Skeletal muscle satellite cell (primary cell): ENCODE measurements at regions not wholly inside any gene's neighbourhood (a gene's known extent, or its start where the extent isn't known, plus 50 kb on each side); places are given as distances from the start of the nearest gene placed in this dataset.
"Not testable (repeated sequence)": the region's sequence is repeated elsewhere in the genome, so short reads cannot be mapped to it uniquely, and the experiment has no call there.

Source experiments
- H3K27me3 ChIP-seq: 2 replicates; pipeline ENCODE4 v1.7.0; 2013; ENCODE audit warnings: low read length; ENCODE audit not compliant: control insufficient read depth, insufficient read depth
- H3K36me3 ChIP-seq: 2 replicates; pipeline ENCODE4 v1.7.0; 2013; ENCODE audit warnings: mild to moderate bottlenecking, control low read depth, low read length; ENCODE audit not compliant: insufficient read depth
- H3K4me1 ChIP-seq: 2 replicates; pipeline ENCODE4 v1.7.0; 2013; ENCODE audit warnings: low read length; ENCODE audit not compliant: control insufficient read depth, insufficient read depth
- H3K4me2 ChIP-seq: 2 replicates; pipeline ENCODE4 v1.7.0; 2013; ENCODE audit warnings: mild to moderate bottlenecking, low read length
- H3K4me3 ChIP-seq: 2 replicates; pipeline ENCODE4 v1.7.0; 2013; ENCODE audit warnings: low read length
- H3K9ac ChIP-seq: 2 replicates; pipeline ENCODE4 v1.7.0; 2013; ENCODE audit warnings: mild to moderate bottlenecking, low read depth, low read length, moderate library complexity
- H3K9me3 ChIP-seq: replicated peaks from 2 replicates; pipeline ENCODE4 v1.7.0; 2013; ENCODE audit warnings: mild to moderate bottlenecking, control low read depth, low read length

DNA sequence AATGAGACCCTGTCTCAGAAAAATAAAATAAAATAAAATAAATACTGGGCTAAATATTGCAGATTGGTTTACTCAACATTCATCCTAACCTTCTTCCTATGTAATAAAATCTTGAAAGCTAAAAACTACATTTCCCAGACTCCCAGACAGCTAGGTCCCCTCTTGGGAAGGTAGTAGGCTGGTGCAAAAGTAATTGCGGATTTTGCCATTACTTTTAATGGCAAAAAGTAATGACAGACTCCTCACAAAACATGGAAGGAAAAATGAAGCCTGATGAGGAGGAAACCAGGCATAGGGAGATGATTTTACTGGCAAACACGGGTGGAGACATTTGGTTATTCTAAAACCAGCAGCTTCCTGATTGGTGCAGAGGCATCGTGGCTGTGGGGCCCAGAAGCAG, 70.6 kb upstream of the E2F3 start:
- Histone ChIP-seq H3K4me3 (no peak overlapping the region), H3K4me2 (no peak overlapping the region), H3K4me1 (no peaks in the 10 kb centered on the region), H3K27me3 (peaks cover 5% of the 10 kb centered on the region), H3K36me3 (no peaks in the 10 kb centered on the region), H3K9me3 (no peaks in the 10 kb centered on the region), H3K9ac (no peak overlapping the region)

DNA sequence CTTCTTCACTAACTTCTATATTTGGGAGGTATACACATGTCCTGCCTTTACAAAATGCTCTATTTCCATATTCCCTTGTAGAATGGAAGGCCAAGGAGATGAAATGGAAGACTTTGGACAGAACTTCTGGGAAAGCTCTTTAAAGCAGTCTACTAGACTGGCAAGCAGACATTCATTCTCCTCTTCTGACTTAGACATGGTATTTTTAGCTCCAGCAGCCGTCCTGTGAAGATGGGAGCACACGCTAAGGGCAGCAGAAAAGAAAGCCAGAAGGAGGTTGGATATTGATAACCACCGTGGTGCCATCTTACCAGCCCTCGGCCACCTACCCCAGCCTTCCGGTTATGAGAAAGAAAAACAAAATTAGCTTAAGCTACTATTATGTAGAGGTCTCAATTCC, 70.1 kb upstream of the E2F3 start:
- no peaks in the 10 kb centered on the region for H3K4me1 ChIP-seq
- no peak overlapping the region for H3K4me2 ChIP-seq
- H3K9me3 ChIP-seq = no peaks in the 10 kb centered on the region
- H3K36me3 ChIP-seq = no peaks in the 10 kb centered on the region
- peaks cover 5% of the 10 kb centered on the region for H3K27me3 ChIP-seq
- no peak overlapping the region for H3K4me3 ChIP-seq
- H3K9ac ChIP-seq = no peak overlapping the region

GRCh38 chr6:20332441-20333006, 69.2 kb upstream of the E2F3 start:
- no peaks in the 10 kb centered on the region for H3K4me1 ChIP-seq
- no peaks in the 10 kb centered on the region for H3K36me3 ChIP-seq
- no peak overlapping the region for H3K4me3 ChIP-seq
- H3K9ac ChIP-seq = no peak overlapping the region
- peaks cover 5% of the 10 kb centered on the region for H3K27me3 ChIP-seq
- no peaks in the 10 kb centered on the region for H3K9me3 ChIP-seq
- H3K4me2 ChIP-seq = no peak overlapping the region

- Histone ChIP-seq H3K9me3 (no peaks in the 10 kb centered on the region), H3K36me3 (no peaks in the 10 kb centered on the region), H3K27me3 (peaks cover 5% of the 10 kb centered on the region), H3K4me1 (no peaks in the 10 kb centered on the region), H3K9ac (no peak overlapping the region), H3K4me2 (no peak overlapping the region), H3K4me3 (no peak overlapping the region)
These were observed 67.9 kb upstream of the E2F3 start for GRCh38 chr6:20333721-20334269.

DNA sequence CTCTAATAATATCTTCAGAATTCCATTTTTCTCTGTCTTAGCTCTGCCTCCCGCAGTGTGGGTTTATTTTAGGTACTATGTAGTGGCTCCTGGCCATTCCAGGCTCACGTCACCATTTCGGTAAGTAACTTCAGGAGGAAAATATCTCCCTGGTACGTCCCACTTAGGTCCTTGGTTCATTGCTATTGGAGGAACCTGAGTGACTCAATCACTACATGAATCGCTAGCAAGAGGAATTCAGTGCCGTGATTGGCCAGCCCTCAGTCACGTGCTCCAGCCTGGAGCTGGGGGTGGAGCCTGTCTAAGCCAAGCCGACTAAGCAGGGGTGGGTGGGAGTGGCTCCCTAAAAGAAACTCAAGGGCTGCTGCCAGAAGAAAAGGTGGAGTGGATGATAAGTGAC, 67.3 kb upstream of the E2F3 start:
- no peak overlapping the region for H3K9ac ChIP-seq
- H3K4me1 ChIP-seq = no peaks in the 10 kb centered on the region
- peaks cover 5% of the 10 kb centered on the region for H3K27me3 ChIP-seq
- no peaks in the 10 kb centered on the region for H3K9me3 ChIP-seq
- no peak overlapping the region for H3K4me3 ChIP-seq
- no peak overlapping the region for H3K4me2 ChIP-seq
- no peaks in the 10 kb centered on the region for H3K36me3 ChIP-seq

- no peak overlapping the region for H3K4me3 ChIP-seq
- no peaks in the 10 kb centered on the region for H3K9me3 ChIP-seq
- no peaks in the 10 kb centered on the region for H3K36me3 ChIP-seq
- no peaks in the 10 kb centered on the region for H3K4me1 ChIP-seq
- no peak overlapping the region for H3K9ac ChIP-seq
- no peak overlapping the region for H3K4me2 ChIP-seq
- peaks cover 5% of the 10 kb centered on the region for H3K27me3 ChIP-seq
These were observed 66.7 kb upstream of the E2F3 start for GRCh38 chr6:20334962-20335361.

DNA sequence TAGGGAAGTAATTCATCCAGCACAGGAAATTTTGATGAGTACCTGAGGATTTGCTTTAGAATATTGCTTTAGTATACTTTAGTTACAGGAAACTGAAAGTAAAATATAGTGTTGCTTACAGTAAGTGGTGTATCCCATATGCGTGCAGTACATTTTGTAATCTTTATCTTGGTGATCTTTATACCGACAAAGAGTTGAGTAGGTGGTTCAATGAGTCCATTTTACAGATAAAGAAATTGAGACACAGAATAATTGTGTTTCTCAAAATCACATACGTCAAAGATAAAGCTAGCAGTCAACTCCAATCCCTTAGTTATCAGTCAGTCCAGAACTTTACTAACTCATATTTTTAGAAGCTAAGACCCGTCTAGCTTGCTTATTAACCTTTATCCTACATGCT, 65.8 kb upstream of the E2F3 start:
- H3K9me3 ChIP-seq = no peaks in the 10 kb centered on the region
- H3K27me3 ChIP-seq = peaks cover 5% of the 10 kb centered on the region
- H3K4me1 ChIP-seq = no peaks in the 10 kb centered on the region
- H3K4me3 ChIP-seq = no peak overlapping the region
- H3K9ac ChIP-seq = no peak overlapping the region
- no peaks in the 10 kb centered on the region for H3K36me3 ChIP-seq
- H3K4me2 ChIP-seq = no peak overlapping the region

DNA sequence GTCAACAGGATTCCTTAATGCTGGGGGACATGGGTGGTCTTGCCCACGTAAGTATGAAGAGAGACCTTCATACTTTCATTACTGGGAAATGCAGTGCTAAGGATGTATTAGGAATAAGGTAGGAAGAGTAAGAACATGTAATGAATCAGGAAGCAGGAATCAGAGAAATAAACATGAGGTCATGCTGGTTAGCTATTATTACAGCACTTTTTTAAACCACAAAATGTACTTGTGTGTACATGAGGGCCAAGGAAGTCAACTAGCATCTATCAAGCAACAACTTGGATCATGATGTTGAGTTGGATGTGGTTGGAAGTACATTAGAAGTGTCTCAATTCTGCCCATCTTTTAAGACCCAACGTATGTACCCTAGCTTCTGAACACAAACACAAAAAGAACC, 63.5 kb upstream of the E2F3 start:
- Histone ChIP-seq H3K36me3 (no peaks in the 10 kb centered on the region), H3K9me3 (no peaks in the 10 kb centered on the region), H3K9ac (no peak overlapping the region), H3K4me1 (no peaks in the 10 kb centered on the region), H3K27me3 (no peaks in the 10 kb centered on the region), H3K4me3 (no peak overlapping the region), H3K4me2 (no peak overlapping the region)

DNA sequence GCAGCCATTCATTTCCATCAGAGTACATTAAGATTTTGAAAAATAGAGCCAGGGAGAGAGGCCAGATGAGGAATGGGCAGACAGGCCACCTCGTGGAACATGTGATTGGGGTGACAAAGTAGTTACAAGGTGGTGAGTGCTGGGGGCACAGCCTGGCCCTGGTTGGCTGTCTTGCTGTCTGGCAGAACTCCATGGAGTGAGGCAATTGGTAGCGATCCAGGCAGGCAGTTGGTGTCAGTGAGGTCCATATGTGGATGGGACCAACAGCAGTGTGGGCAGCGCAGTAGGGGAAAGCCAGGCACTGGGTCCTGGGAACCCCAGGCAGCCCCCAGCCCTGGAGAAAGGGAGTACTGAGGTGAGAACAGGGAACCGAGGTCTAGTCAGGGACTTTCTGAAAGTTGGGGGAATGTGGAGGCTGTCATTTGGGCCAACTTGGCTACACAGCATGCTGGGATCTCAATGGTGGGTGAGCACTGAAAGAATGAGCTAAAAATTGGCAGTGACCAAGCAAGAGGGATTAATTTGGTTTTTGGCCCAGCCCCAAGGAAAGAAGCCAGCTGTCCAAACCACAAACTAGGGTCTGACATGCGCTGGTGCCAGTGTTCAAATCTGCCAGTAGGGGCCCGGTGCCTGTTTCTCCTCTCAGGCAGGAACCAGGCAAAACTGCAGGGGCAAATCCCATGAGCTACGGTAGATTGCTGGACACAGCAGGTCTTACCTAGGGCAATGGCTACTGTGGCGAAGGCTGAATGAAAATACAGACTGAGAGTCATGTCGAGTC, 61.4 kb upstream of the E2F3 start:
- Histone ChIP-seq H3K36me3 (no peaks in the 10 kb centered on the region), H3K4me2 (no peak overlapping the region), H3K4me1 (no peaks in the 10 kb centered on the region), H3K4me3 (no peak overlapping the region), H3K9me3 (no peaks in the 10 kb centered on the region), H3K9ac (no peak overlapping the region), H3K27me3 (no peaks in the 10 kb centered on the region)

DNA sequence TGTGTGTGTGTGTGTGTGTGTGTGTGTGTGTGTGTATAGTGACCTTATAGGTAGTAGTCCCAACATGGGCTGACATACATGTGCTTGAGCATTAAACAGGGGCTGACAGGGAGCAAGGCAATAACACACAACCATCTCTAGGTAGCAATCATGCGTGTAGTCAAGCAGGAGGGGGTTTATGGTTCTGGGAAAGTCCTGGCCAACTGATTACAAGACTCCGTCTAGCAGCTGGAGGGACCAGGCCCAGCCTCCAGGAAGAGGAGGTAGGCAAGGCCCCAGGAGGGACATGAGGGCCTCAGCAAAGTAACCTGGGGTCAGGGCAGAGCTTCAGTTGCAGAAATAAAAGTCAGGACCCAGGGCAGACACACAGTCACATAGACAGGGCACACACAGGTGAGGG, 60.6 kb upstream of the E2F3 start:
- Histone ChIP-seq H3K9ac (no peak overlapping the region), H3K4me2 (no peak overlapping the region), H3K27me3 (no peaks in the 10 kb centered on the region), H3K4me1 (no peaks in the 10 kb centered on the region), H3K36me3 (no peaks in the 10 kb centered on the region), H3K4me3 (no peak overlapping the region), H3K9me3 (no peaks in the 10 kb centered on the region)

DNA sequence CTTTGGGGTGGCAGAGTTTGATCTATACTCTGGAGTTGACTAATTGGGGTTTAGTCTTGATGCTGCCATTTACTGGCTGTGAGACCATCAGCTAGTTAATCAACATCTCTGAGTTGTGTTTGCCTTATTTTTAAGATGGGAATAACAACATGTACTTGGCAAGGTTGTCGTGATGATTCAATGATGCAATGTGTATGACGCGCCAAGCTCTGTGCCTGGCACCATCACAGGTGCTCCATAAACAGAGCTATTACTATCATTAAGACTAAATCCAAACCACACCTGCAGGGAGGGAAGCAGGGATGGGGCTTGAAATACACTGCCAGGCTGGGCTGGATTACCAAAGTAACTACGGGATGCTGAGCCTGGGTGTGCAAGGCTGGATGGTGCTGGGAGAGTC, 60.1 kb upstream of the E2F3 start:
- Histone ChIP-seq H3K4me3 (no peak overlapping the region), H3K9ac (no peak overlapping the region), H3K36me3 (no peaks in the 10 kb centered on the region), H3K27me3 (no peaks in the 10 kb centered on the region), H3K4me1 (no peaks in the 10 kb centered on the region), H3K9me3 (no peaks in the 10 kb centered on the region), H3K4me2 (no peak overlapping the region)

DNA sequence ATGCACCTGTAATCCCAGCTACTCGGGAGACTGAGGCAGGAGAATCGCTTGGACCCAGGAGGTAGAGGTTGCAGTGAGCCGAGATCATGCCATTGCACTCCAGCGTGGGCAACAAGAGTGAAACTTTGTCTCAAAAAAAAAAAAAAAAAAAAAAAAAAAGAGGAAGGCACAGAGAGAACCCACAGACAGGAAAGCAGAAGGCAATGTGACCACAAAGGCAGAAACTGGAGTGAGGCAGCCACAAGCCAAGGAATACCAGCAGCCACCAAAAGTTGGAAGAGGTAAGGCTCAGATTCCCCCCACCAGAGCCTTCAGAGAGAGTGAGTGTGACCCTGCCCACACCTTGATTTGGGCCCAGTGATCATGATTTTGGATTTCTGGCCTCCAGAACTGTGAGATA, 54.7 kb upstream of the E2F3 start:
- not testable (repeated sequence) for H3K4me1 ChIP-seq, H3K36me3 ChIP-seq, H3K27me3 ChIP-seq, H3K4me3 ChIP-seq, H3K4me2 ChIP-seq, H3K9me3 ChIP-seq, H3K9ac ChIP-seq
